Heart left ventricle (tissue), 13 donors: ENCODE measurements at regions not wholly inside any gene's neighbourhood (a gene's known extent, or its start where the extent isn't known, plus 50 kb on each side); places are given as distances from the start of the nearest gene placed in this dataset.

Experiments used
- CTCF ChIP-seq, 12 donors: fragments of 200-600 bp; sonication (generic) in 4 of 12; IDR thresholded peaks; one replicate each; pipeline versions ENCODE4 v1.5.0 to v1.8.0; 2018 to 2022; ENCODE audit warnings: antibody characterized with exemption in 12 of 12, mild to moderate bottlenecking in 5 of 12
- POLR2A ChIP-seq, 2 donors: fragments of 450-650 bp; IDR thresholded peaks; one replicate each; pipeline ENCODE4 v1.6.1; 2017; ENCODE audit warnings: antibody characterized with exemption in 2 of 2, mild to moderate bottlenecking in 2 of 2, moderate library complexity in 2 of 2
- donor health status: ischemic (EF 13 %, LVEDD 7.1; RV severe dilation, severe dysfunction).
- donor health status: DM: no; HTN: yes; CAD: no.
- donor health status: DM: no; HTN: no; CAD: no.
- donor health status: ischemic (EF 25% LVEDD 6.9; RV normal size, moderate dysfunction).
- donor health status: ischemic (EF 25% LVEDD 5.7; RV mildly dilated, moderate dysfunction).
- donor health status: ischemic (EF 35%, LVEDD 5.7; RV mildly dilated, moderate dysfunction).
- donor health status: nonischemic (EF 11% LVEDD 7.7; RV severe dilation, severe dysfunction).
- donor health status: DM: yes; HTN: yes; CAD: no.
- donor health status: PGD.
- donor health status: ischemic (EF 29% LVEDD 5.4; RV normal size, mild dysfunction).
- donor health status: nonischemic (EF 23%, LVEDD 6.1; RV moderate dilation, normal function).

- TF ChIP-seq CTCF (IDR thresholded peaks at IDR 0.05) (no peak), POLR2A (IDR thresholded peaks at IDR 0.05) (no peak)
Measured at GRCh38 chr12:24072302-24072701, 122.8 kb upstream of the SOX5 start.
